PC-3 (cell line): ENCODE measurements at regions not wholly inside any gene's neighbourhood (a gene's known extent, or its start where the extent isn't known, plus 50 kb on each side); places are given as distances from the start of the nearest gene placed in this dataset.

Experiments
- CTCF ChIP-seq: fragments of 300-600 bp; sonication (generic); conservative IDR thresholded peaks from 2 replicates; pipeline ENCODE4 v1.5.1; 2017; ENCODE audit warnings: antibody characterized with exemption, low read depth, mild to moderate bottlenecking, low read length
- EZH2phosphoT487 ChIP-seq: fragments of 300-600 bp; sonication (generic); IDR thresholded peaks from 2 replicates; pipeline ENCODE4 v1.6.1; 2018; ENCODE audit warnings: mild to moderate bottlenecking, antibody characterized with exemption, low read length, borderline replicate concordance

DNA sequence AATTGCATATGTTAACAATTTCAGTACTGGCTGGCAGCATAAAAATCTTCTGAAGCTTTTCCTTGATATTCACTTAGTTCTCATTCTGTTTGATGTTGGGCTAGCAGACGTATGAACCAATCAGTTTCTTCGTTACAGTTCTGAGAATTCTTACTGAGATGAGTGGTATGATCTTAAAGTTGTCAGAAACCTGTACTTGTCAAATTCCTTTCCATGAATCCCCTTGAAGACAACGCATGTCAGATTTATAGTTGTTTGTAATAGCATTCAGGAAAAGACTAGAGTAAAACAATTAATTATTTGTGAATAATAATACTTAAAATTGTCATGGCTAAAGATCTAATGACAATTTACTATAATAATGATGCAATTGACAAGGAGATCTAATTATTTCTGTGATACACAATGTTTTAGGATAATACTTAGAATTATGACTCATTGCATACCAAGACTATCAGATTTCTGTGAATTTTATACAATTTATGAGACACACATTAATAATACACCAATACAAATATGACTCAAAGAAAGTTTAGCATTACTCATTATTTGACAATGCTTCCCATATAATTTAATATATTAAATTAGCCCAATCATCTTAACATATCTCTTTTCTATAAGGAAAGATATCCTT is 447.2 kb downstream of the RFC3 start:
- TF ChIP-seq CTCF = no peak
- TF ChIP-seq EZH2phosphoT487 = no peak
